GM18951 (cell line): ENCODE measurements at regions not wholly inside any gene's neighbourhood (a gene's known extent, or its start where the extent isn't known, plus 50 kb on each side); places are given as distances from the start of the nearest gene placed in this dataset.

Experiments used
- POLR2A ChIP-seq: IDR thresholded peaks from 4 replicates; pipeline ENCODE4 v1.6.1; 2011; ENCODE audit warnings: mild to moderate bottlenecking; ENCODE audit not compliant: insufficient read length, insufficient read depth; ENCODE audit errors: extremely low read depth
- in situ Hi-C: fragments of 300-500 bp; cut with MboI; formaldehyde crosslinking; loops from one replicate; pipeline ENCODE4 v1.12.0; 2022; ENCODE audit warnings: low sequenced_read_pairs, mixed read lengths, inconsistent platforms; ENCODE audit not compliant: unreplicated experiment

- in situ Hi-C loops = no loop called here
- TF ChIP-seq POLR2A = no peak
These were observed 56.6 kb upstream of the CALM2 start for GRCh38 chr2:47232738-47233415.

GRCh38 chr2:47230418-47230817 is 54.1 kb upstream of the CALM2 start:
- TF ChIP-seq POLR2A = no peak
- in situ Hi-C loops = no loop called here

- in situ Hi-C loops = no loop called here
- TF ChIP-seq POLR2A = no peak
These were observed 51.4 kb upstream of the CALM2 start for GRCh38 chr2:47227532-47228279.

GRCh38 chr2:47226923-47227220 is 50.6 kb upstream of the CALM2 start:
- in situ Hi-C loops = no loop called here
- no peak for TF ChIP-seq POLR2A

GRCh38 chr2:47226132-47226922 is 50.0 kb upstream of the CALM2 start:
- in situ Hi-C loops = no loop called here
- no peak for TF ChIP-seq POLR2A
